ENCODE measurements at regions not wholly inside any gene's neighbourhood (a gene's known extent, or its start where the extent isn't known, plus 50 kb on each side); places are given as distances from the start of the nearest gene placed in this dataset.

DNA sequence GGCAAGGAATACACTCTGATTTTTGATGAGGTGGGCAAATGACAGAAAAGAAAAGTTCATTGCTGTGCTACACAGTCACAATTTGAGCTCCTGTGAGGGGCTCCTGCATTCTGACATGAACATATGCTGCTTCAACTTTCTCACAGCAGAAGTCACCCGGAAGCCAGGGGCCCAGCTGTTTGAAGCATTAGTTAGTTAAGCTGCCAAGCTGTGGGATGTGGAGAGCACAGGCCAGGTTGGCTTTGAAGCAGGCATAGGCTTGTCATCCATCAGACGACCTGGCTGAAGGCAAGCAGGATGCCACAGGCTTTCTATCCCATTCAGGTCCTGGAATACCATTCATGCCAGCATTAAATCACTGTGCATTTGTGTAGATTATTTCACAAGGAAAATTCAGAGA lies 63.1 kb downstream of the MTNR1B start:
- WGBS = 44% methylated on average over 2 of the region's 2 CpGs
- Histone ChIP-seq H3K4me1 (no peaks in the 10 kb centered on the region), H3K27me3 (no peaks in the 10 kb centered on the region), H3K36me3 (no peaks in the 10 kb centered on the region), H3K9me3 (no peaks in the 10 kb centered on the region), H3K4me3 (no peak overlapping the region), H3K27ac (replicated peaks in 1 of 4) (no peak overlapping the region)
- DNase-seq (ENCODE audit: extremely low spot score) = no peak
- TF ChIP-seq, protein P1, sequence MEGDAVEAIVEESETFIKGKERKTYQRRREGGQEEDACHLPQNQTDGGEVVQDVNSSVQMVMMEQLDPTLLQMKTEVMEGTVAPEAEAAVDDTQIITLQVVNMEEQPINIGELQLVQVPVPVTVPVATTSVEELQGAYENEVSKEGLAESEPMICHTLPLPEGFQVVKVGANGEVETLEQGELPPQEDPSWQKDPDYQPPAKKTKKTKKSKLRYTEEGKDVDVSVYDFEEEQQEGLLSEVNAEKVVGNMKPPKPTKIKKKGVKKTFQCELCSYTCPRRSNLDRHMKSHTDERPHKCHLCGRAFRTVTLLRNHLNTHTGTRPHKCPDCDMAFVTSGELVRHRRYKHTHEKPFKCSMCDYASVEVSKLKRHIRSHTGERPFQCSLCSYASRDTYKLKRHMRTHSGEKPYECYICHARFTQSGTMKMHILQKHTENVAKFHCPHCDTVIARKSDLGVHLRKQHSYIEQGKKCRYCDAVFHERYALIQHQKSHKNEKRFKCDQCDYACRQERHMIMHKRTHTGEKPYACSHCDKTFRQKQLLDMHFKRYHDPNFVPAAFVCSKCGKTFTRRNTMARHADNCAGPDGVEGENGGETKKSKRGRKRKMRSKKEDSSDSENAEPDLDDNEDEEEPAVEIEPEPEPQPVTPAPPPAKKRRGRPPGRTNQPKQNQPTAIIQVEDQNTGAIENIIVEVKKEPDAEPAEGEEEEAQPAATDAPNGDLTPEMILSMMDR (IDR thresholded peaks at IDR 0.05) = no peak
- no peak for TF ChIP-seq POLR2A (IDR thresholded peaks at IDR 0.05; ENCODE audit: low read depth)
- no peak for TF ChIP-seq POLR2AphosphoS5 (IDR thresholded peaks at IDR 0.05)
- TF ChIP-seq EP300 (IDR thresholded peaks at IDR 0.05) = no peak
- intact Hi-C loops (cut with DNase I) = no loop called here

DNA sequence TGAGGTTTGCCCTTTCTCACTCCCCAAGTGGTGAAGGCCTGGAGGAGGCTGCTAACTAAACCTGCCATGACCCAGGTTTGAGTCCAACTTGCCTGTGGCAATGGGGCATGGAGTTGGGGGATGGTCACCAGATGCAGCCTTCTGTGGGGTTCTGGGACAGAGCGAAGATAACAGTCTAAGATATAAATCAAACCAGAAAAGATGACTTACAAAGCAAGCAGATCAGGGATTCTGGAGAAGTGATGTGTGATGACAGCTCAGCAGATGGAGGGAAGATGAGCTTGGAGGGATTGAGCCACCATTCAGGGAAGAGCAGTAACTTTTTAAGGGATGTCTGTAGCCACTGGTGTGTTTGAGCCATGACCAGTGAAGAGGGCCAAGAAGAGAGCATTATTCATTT lies 63.6 kb downstream of the MTNR1B start:
- 90% methylated on average over 1 of the region's 1 CpG for WGBS

DNA sequence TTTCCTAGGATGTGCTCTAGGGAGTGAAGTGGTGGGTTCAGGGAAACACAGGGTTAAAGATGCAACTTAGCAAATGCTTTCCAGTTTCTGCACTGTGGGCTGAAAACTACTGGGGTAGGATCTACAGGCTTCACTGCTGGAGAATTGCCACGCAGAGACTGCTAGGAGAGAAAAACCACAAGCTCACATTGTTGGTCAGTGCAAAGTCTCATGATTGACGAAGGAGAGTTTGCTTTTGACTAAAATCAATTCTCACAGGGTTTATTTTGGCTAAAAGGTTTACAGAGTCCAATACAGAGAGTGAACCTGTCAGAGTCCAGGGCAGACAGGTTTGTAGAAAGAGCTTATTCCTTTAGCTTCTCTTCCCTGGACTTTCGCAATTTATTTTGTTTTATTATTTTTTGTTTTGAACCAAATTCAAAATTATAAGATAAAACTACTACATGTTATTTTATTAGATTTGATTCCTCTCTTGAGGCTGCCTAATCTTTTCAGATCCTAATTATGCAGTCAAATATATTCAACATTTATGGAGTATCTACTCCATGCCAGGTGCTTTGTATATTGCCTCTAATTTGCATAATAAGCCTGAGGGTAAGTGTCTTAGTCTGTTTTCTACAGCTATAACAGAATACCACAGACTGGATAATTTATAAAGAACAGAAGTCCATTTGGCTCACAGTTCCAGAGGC lies 64.7 kb downstream of the MTNR1B start:
- no peak for DNase-seq (ENCODE audit: extremely low spot score)

More for the DNA sequence above, 63.6 kb downstream of the MTNR1B start:
- no peak overlapping the region for H3K27ac ChIP-seq (replicated peaks in 1 of 4)
- no peak overlapping the region for H3K4me3 ChIP-seq
- intact Hi-C loops (cut with DNase I) = no loop called here
- no peaks in the 10 kb centered on the region for H3K36me3 ChIP-seq
- no peaks in the 10 kb centered on the region for H3K4me1 ChIP-seq
- no peaks in the 10 kb centered on the region for H3K9me3 ChIP-seq
- H3K27me3 ChIP-seq = no peaks in the 10 kb centered on the region
- DNase-seq (ENCODE audit: extremely low spot score) = no peak
- TF ChIP-seq, protein P1 (IDR thresholded peaks at IDR 0.05) = no peak
- TF ChIP-seq EP300 (IDR thresholded peaks at IDR 0.05) (no peak), POLR2AphosphoS5 (IDR thresholded peaks at IDR 0.05) (no peak), POLR2A (IDR thresholded peaks at IDR 0.05; ENCODE audit: low read depth) (no peak)

DNA sequence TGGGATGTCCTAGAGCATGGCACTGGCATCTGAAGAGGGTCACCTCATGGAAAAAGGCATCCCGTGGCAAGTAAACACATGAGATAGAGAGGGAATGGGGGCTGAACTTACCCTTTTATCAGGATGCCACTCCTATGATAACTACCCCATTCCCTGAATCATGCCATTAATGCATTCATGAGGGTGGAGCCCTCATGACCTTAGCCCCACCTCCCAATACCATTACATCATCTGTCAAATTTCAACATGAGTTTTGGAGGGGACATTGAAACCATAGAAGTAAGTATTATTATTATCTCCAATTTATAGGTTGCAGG lies 65.2 kb downstream of the MTNR1B start:
- 93% methylated on average over 1 of the region's 1 CpG for WGBS

More for the DNA sequence above, 64.7 kb downstream of the MTNR1B start:
- no peaks in the 10 kb centered on the region for H3K4me1 ChIP-seq
- TF ChIP-seq POLR2A (IDR thresholded peaks at IDR 0.05; ENCODE audit: low read depth) (no peak), POLR2AphosphoS5 (IDR thresholded peaks at IDR 0.05) (no peak), EP300 (IDR thresholded peaks at IDR 0.05) (no peak)
- TF ChIP-seq, protein P1 (IDR thresholded peaks at IDR 0.05) = no peak
- H3K36me3 ChIP-seq = no peaks in the 10 kb centered on the region
- intact Hi-C loops (cut with DNase I) = no loop called here
- H3K27me3 ChIP-seq = no peaks in the 10 kb centered on the region
- no peak overlapping the region for H3K27ac ChIP-seq (replicated peaks in 1 of 4)
- H3K4me3 ChIP-seq = no peak overlapping the region
- no peaks in the 10 kb centered on the region for H3K9me3 ChIP-seq
- WGBS = 67% methylated on average over 3 of the region's 3 CpGs

More for the DNA sequence above, 65.2 kb downstream of the MTNR1B start:
- no peak for TF ChIP-seq POLR2A (IDR thresholded peaks at IDR 0.05; ENCODE audit: low read depth)
- TF ChIP-seq, protein P1 (IDR thresholded peaks at IDR 0.05) = no peak
- TF ChIP-seq EP300 (IDR thresholded peaks at IDR 0.05) = no peak
- no peak for TF ChIP-seq POLR2AphosphoS5 (IDR thresholded peaks at IDR 0.05)
- intact Hi-C loops (cut with DNase I) = no loop called here
- no peak for DNase-seq (ENCODE audit: extremely low spot score)
- Histone ChIP-seq H3K9me3 (no peaks in the 10 kb centered on the region), H3K4me3 (no peak overlapping the region), H3K27me3 (no peaks in the 10 kb centered on the region), H3K27ac (replicated peaks in 1 of 4) (no peak overlapping the region), H3K36me3 (no peaks in the 10 kb centered on the region), H3K4me1 (no peaks in the 10 kb centered on the region)

All from esophagus muscularis mucosa (tissue), 4 donors.